ENCODE measurements at regions not wholly inside any gene's neighbourhood (a gene's known extent, or its start where the extent isn't known, plus 50 kb on each side); places are given as distances from the start of the nearest gene placed in this dataset.

- Histone ChIP-seq H3K9ac (ENCODE audit: low read depth in 1 of 2, low read length in 2 of 2) (no peak overlapping the region), H3K4me3 (ENCODE audit: low read depth in 1 of 2, low read length in 2 of 2) (no peak overlapping the region), H3K36me3 (ENCODE audit: control insufficient read depth in 1 of 2, insufficient read depth in 2 of 2, low read length in 2 of 2) (no peaks in the 10 kb centered on the region), H3K4me1 (ENCODE audit: control insufficient read depth in 1 of 2, insufficient read depth in 2 of 2, low read length in 2 of 2) (peaks cover 12 to 19% of the 10 kb centered on the region in 2 donors), H3K27me3 (ENCODE audit: control insufficient read depth in 1 of 2, insufficient read depth in 2 of 2, low read length in 2 of 2) (peaks cover 0 to 2% of the 10 kb centered on the region in 2 donors), H3K9me3 (ENCODE audit: control insufficient read depth in 1 of 2, low read length in 2 of 2) (no peaks in the 10 kb centered on the region), H3K27ac (ENCODE audit: low read depth, low read length) (no peak overlapping the region)
Measured at GRCh38 chr10:69731184-69731583, 70.5 kb upstream of the COL13A1 start.

- H3K36me3 ChIP-seq (ENCODE audit: control insufficient read depth in 1 of 2, insufficient read depth in 2 of 2, low read length in 2 of 2): no peaks in the 10 kb centered on the region
- no peaks in the 10 kb centered on the region for H3K9me3 ChIP-seq (ENCODE audit: control insufficient read depth in 1 of 2, low read length in 2 of 2)
- H3K27me3 ChIP-seq (ENCODE audit: control insufficient read depth in 1 of 2, insufficient read depth in 2 of 2, low read length in 2 of 2): peaks cover 0 to 2% of the 10 kb centered on the region in 2 donors
- no peak overlapping the region for H3K9ac ChIP-seq (ENCODE audit: low read depth in 1 of 2, low read length in 2 of 2)
- peaks cover 12 to 19% of the 10 kb centered on the region in 2 donors for H3K4me1 ChIP-seq (ENCODE audit: control insufficient read depth in 1 of 2, insufficient read depth in 2 of 2, low read length in 2 of 2)
- no peak overlapping the region for H3K4me3 ChIP-seq (ENCODE audit: low read depth in 1 of 2, low read length in 2 of 2)
- H3K27ac ChIP-seq (ENCODE audit: low read depth, low read length): no peak overlapping the region
Measured at GRCh38 chr10:69731698-69732097, 70.0 kb upstream of the COL13A1 start.

GRCh38 chr10:69732147-69732825, 69.4 kb upstream of the COL13A1 start:
- Histone ChIP-seq H3K4me1 (ENCODE audit: control insufficient read depth in 1 of 2, insufficient read depth in 2 of 2, low read length in 2 of 2) (peaks cover 12 to 19% of the 10 kb centered on the region in 2 donors), H3K4me3 (ENCODE audit: low read depth in 1 of 2, low read length in 2 of 2) (no peak overlapping the region), H3K36me3 (ENCODE audit: control insufficient read depth in 1 of 2, insufficient read depth in 2 of 2, low read length in 2 of 2) (no peaks in the 10 kb centered on the region), H3K27ac (ENCODE audit: low read depth, low read length) (no peak overlapping the region), H3K9me3 (ENCODE audit: control insufficient read depth in 1 of 2, low read length in 2 of 2) (no peaks in the 10 kb centered on the region), H3K9ac (ENCODE audit: low read depth in 1 of 2, low read length in 2 of 2) (no peak overlapping the region), H3K27me3 (ENCODE audit: control insufficient read depth in 1 of 2, insufficient read depth in 2 of 2, low read length in 2 of 2) (peaks cover 0 to 2% of the 10 kb centered on the region in 2 donors)

- no peaks in the 10 kb centered on the region for H3K9me3 ChIP-seq (ENCODE audit: control insufficient read depth in 1 of 2, low read length in 2 of 2)
- H3K36me3 ChIP-seq (ENCODE audit: control insufficient read depth in 1 of 2, insufficient read depth in 2 of 2, low read length in 2 of 2): no peaks in the 10 kb centered on the region
- H3K4me1 ChIP-seq (ENCODE audit: control insufficient read depth in 1 of 2, insufficient read depth in 2 of 2, low read length in 2 of 2): peaks cover 12 to 19% of the 10 kb centered on the region in 2 donors
- peaks cover 0 to 2% of the 10 kb centered on the region in 2 donors for H3K27me3 ChIP-seq (ENCODE audit: control insufficient read depth in 1 of 2, insufficient read depth in 2 of 2, low read length in 2 of 2)
- no peak overlapping the region for H3K4me3 ChIP-seq (ENCODE audit: low read depth in 1 of 2, low read length in 2 of 2)
- H3K9ac ChIP-seq (ENCODE audit: low read depth in 1 of 2, low read length in 2 of 2): no peak overlapping the region
- H3K27ac ChIP-seq (ENCODE audit: low read depth, low read length): no peak overlapping the region
Measured at GRCh38 chr10:69732826-69733150, 68.9 kb upstream of the COL13A1 start.

GRCh38 chr10:69733791-69734261, 67.9 kb upstream of the COL13A1 start:
- Histone ChIP-seq H3K4me3 (ENCODE audit: low read depth in 1 of 2, low read length in 2 of 2) (no peak overlapping the region), H3K9me3 (ENCODE audit: control insufficient read depth in 1 of 2, low read length in 2 of 2) (no peaks in the 10 kb centered on the region), H3K27ac (ENCODE audit: low read depth, low read length) (no peak overlapping the region), H3K27me3 (ENCODE audit: control insufficient read depth in 1 of 2, insufficient read depth in 2 of 2, low read length in 2 of 2) (peaks cover 0 to 2% of the 10 kb centered on the region in 2 donors), H3K36me3 (ENCODE audit: control insufficient read depth in 1 of 2, insufficient read depth in 2 of 2, low read length in 2 of 2) (no peaks in the 10 kb centered on the region), H3K4me1 (ENCODE audit: control insufficient read depth in 1 of 2, insufficient read depth in 2 of 2, low read length in 2 of 2) (peaks cover 12 to 19% of the 10 kb centered on the region in 2 donors), H3K9ac (ENCODE audit: low read depth in 1 of 2, low read length in 2 of 2) (no peak overlapping the region)

GRCh38 chr10:69734416-69734796, 67.3 kb upstream of the COL13A1 start:
- Histone ChIP-seq H3K9me3 (ENCODE audit: control insufficient read depth in 1 of 2, low read length in 2 of 2) (no peaks in the 10 kb centered on the region), H3K4me1 (ENCODE audit: control insufficient read depth in 1 of 2, insufficient read depth in 2 of 2, low read length in 2 of 2) (peaks cover 12 to 19% of the 10 kb centered on the region in 2 donors), H3K27me3 (ENCODE audit: control insufficient read depth in 1 of 2, insufficient read depth in 2 of 2, low read length in 2 of 2) (peaks cover 0 to 2% of the 10 kb centered on the region in 2 donors), H3K36me3 (ENCODE audit: control insufficient read depth in 1 of 2, insufficient read depth in 2 of 2, low read length in 2 of 2) (no peaks in the 10 kb centered on the region), H3K9ac (ENCODE audit: low read depth in 1 of 2, low read length in 2 of 2) (no peak overlapping the region), H3K27ac (ENCODE audit: low read depth, low read length) (no peak overlapping the region), H3K4me3 (ENCODE audit: low read depth in 1 of 2, low read length in 2 of 2) (no peak overlapping the region)

GRCh38 chr10:69734797-69735468, 66.8 kb upstream of the COL13A1 start:
- Histone ChIP-seq H3K4me1 (ENCODE audit: control insufficient read depth in 1 of 2, insufficient read depth in 2 of 2, low read length in 2 of 2) (peaks cover 12 to 19% of the 10 kb centered on the region in 2 donors), H3K27ac (ENCODE audit: low read depth, low read length) (no peak overlapping the region)

GRCh38 chr10:69736886-69737641, 64.6 kb upstream of the COL13A1 start:
- Histone ChIP-seq H3K9me3 (ENCODE audit: control insufficient read depth in 1 of 2, low read length in 2 of 2) (no peaks in the 10 kb centered on the region), H3K4me3 (ENCODE audit: low read depth in 1 of 2, low read length in 2 of 2) (no peak overlapping the region)

More at GRCh38 chr10:69734797-69735468, 66.8 kb upstream of the COL13A1 start:
- Histone ChIP-seq H3K4me3 (ENCODE audit: low read depth in 1 of 2, low read length in 2 of 2) (no peak overlapping the region), H3K9ac (ENCODE audit: low read depth in 1 of 2, low read length in 2 of 2) (no peak overlapping the region), H3K36me3 (ENCODE audit: control insufficient read depth in 1 of 2, insufficient read depth in 2 of 2, low read length in 2 of 2) (no peaks in the 10 kb centered on the region), H3K9me3 (ENCODE audit: control insufficient read depth in 1 of 2, low read length in 2 of 2) (no peaks in the 10 kb centered on the region), H3K27me3 (ENCODE audit: control insufficient read depth in 1 of 2, insufficient read depth in 2 of 2, low read length in 2 of 2) (peaks cover 0 to 2% of the 10 kb centered on the region in 2 donors)

GRCh38 chr10:69738071-69738470, 63.6 kb upstream of the COL13A1 start:
- Histone ChIP-seq H3K9me3 (ENCODE audit: control insufficient read depth in 1 of 2, low read length in 2 of 2) (no peaks in the 10 kb centered on the region), H3K36me3 (ENCODE audit: control insufficient read depth in 1 of 2, insufficient read depth in 2 of 2, low read length in 2 of 2) (no peaks in the 10 kb centered on the region), H3K4me3 (ENCODE audit: low read depth in 1 of 2, low read length in 2 of 2) (no peak overlapping the region), H3K4me1 (ENCODE audit: control insufficient read depth in 1 of 2, insufficient read depth in 2 of 2, low read length in 2 of 2) (peaks cover 8 to 15% of the 10 kb centered on the region in 2 donors), H3K9ac (ENCODE audit: low read depth in 1 of 2, low read length in 2 of 2) (no peak overlapping the region), H3K27ac (ENCODE audit: low read depth, low read length) (no peak overlapping the region), H3K27me3 (ENCODE audit: control insufficient read depth in 1 of 2, insufficient read depth in 2 of 2, low read length in 2 of 2) (peaks cover 0 to 6% of the 10 kb centered on the region in 2 donors)

More at GRCh38 chr10:69736886-69737641, 64.6 kb upstream of the COL13A1 start:
- Histone ChIP-seq H3K27ac (ENCODE audit: low read depth, low read length) (no peak overlapping the region), H3K9ac (ENCODE audit: low read depth in 1 of 2, low read length in 2 of 2) (no peak overlapping the region), H3K27me3 (ENCODE audit: control insufficient read depth in 1 of 2, insufficient read depth in 2 of 2, low read length in 2 of 2) (peaks cover 0 to 6% of the 10 kb centered on the region in 2 donors), H3K36me3 (ENCODE audit: control insufficient read depth in 1 of 2, insufficient read depth in 2 of 2, low read length in 2 of 2) (no peaks in the 10 kb centered on the region), H3K4me1 (ENCODE audit: control insufficient read depth in 1 of 2, insufficient read depth in 2 of 2, low read length in 2 of 2) (peaks cover 8 to 15% of the 10 kb centered on the region in 2 donors)

Data from duodenal mucosa (tissue), 2 donors.